AG08396 (cell line): ENCODE measurements at regions not wholly inside any gene's neighbourhood (a gene's known extent, or its start where the extent isn't known, plus 50 kb on each side); places are given as distances from the start of the nearest gene placed in this dataset.
A peak's percentile ranks its signal among the peaks of the same experiment; 100 is the strongest.

ENCODE experiments used
- DNase-seq: peaks from one replicate; pipeline ENCODE4 v3.0.0; 2012; ENCODE audit warnings: low spot score, mixed read lengths

GRCh38 chr15:81987628-81988027 lies 58.2 kb downstream of the MEX3B start:
- DNase-seq = no peak

GRCh38 chr15:81983497-81983896 lies 62.3 kb downstream of the MEX3B start:
- no peak for DNase-seq

- no peak for DNase-seq
Measured at GRCh38 chr15:81982808-81983207, 63.0 kb downstream of the MEX3B start.

GRCh38 chr15:81981908-81982307 lies 63.9 kb downstream of the MEX3B start:
- no peak for DNase-seq

GRCh38 chr15:81977464-81977863 lies 68.4 kb downstream of the MEX3B start:
- DNase-seq = no peak

GRCh38 chr15:81968691-81969090 lies 77.1 kb downstream of the MEX3B start:
- no peak for DNase-seq

- DNase-seq = no peak
Measured at GRCh38 chr15:81966631-81967030, 79.2 kb downstream of the MEX3B start.

- DNase-seq = no peak
Measured at GRCh38 chr15:81962482-81962881, 83.3 kb downstream of the MEX3B start.

- DNase-seq = no peak
Measured at GRCh38 chr15:81959196-81959595, 86.6 kb downstream of the MEX3B start.

GRCh38 chr15:81957698-81958097 lies 88.1 kb downstream of the MEX3B start:
- no peak for DNase-seq

GRCh38 chr15:81955382-81956062 lies 90.3 kb downstream of the MEX3B start:
- no peak for DNase-seq

GRCh38 chr15:81954158-81954783 lies 91.5 kb downstream of the MEX3B start:
- DNase-seq = no peak

- DNase-seq = peak; percentile 14
Measured at GRCh38 chr15:81950841-81951414, 94.9 kb downstream of the MEX3B start.

- DNase-seq = no peak
Measured at GRCh38 chr15:81948751-81949150, 97.1 kb downstream of the MEX3B start.

- no peak for DNase-seq
Measured at GRCh38 chr15:81948222-81948621, 97.6 kb downstream of the MEX3B start.

- DNase-seq = no peak
Measured at GRCh38 chr15:81947548-81947947, 98.3 kb downstream of the MEX3B start.

- DNase-seq = no peak
Measured at GRCh38 chr15:81945014-81945615, 100.7 kb downstream of the MEX3B start.

- no peak for DNase-seq
Measured at GRCh38 chr15:81942655-81943195, 103.1 kb downstream of the MEX3B start.

- DNase-seq = no peak
Measured at GRCh38 chr15:81942157-81942556, 103.7 kb downstream of the MEX3B start.

- no peak for DNase-seq
Measured at GRCh38 chr15:81941479-81941878, 104.3 kb downstream of the MEX3B start.

GRCh38 chr15:81940467-81941451 lies 105.1 kb downstream of the MEX3B start:
- DNase-seq = peak; percentile 17
